ENCODE measurements at regions not wholly inside any gene's neighbourhood (a gene's known extent, or its start where the extent isn't known, plus 50 kb on each side); places are given as distances from the start of the nearest gene placed in this dataset.

DNA sequence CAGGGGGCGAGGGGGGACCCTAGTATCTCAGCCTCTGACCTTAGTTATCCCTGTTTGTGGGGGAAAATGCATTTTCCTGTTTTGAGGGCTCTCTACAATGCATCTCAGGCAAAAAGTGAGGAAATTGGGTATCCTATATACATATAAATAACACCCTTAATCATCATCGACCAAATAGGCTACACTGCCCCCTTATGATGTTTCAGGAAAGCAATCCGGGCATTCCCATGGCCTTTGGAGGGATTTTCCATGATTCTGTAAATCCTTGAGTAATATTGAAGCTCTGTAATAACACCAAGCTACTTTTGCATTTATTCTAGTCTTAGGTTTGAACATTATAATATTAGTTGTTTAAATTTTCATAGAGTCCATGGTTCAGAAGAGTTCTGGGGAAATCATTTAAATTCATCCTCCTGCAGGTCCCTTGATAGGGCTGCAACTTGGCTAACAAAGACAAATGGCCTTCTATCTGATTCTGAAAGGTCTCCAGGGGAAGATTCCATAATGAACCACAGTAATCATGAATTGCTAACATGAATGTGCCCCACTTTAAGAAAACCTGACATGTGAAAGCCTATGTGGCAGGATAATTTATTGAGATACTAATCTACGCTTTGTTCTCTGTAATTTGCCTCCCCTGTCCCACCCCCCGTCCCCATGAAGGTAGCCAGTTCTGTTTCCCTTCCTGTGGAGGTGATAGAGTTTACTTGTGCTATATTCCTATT lies 91.5 kb upstream of the SCOC start:
- no peak for DNase-seq (ENCODE audit: low read depth in 3 of 3)

DNA sequence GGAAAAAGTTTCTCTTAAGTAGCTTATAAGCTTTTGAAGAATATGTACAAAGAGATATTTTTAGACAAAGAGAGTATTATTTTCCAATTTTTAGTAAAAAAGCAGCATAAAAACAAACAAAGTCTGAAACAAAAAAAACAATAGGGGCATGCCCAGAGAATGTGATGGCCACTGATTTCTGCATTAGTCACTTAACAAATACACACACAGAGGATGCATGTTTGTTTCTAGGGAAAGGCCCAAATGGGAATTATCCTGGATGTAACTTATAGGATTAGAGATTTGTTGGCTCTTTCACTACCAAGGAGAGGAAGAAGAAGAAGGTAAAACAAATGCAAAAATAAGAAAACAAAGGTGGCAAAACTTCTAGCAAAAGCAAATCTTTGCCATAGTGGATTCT lies 95.9 kb upstream of the SCOC start:
- no peak for DNase-seq (ENCODE audit: low read depth in 3 of 3)

DNA sequence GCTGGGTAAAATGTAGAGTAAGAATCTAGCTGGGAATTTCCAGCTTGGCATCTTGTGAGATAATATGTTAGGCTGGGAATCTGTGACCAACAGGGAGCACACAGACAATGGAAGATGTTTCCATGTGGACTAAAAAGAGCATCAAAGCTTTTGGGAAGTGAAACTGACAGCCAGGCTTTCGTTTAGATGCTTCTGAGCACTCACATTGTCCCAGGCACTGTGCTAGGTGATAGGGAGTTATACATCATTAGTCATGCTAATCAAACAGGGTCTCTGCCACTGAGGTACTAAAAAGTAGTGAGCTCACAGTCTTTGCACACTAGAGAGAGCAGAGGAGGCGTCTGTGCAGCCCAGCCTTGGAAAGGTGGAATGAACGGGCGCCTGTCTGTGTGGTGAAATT lies 101.9 kb upstream of the SCOC start:
- DNase-seq (ENCODE audit: low read depth in 3 of 3) = no peak

- DNase-seq (ENCODE audit: low read depth in 3 of 3) = no peak
Measured at GRCh38 chr4:140269369-140269768, 104.1 kb upstream of the SCOC start.

DNA sequence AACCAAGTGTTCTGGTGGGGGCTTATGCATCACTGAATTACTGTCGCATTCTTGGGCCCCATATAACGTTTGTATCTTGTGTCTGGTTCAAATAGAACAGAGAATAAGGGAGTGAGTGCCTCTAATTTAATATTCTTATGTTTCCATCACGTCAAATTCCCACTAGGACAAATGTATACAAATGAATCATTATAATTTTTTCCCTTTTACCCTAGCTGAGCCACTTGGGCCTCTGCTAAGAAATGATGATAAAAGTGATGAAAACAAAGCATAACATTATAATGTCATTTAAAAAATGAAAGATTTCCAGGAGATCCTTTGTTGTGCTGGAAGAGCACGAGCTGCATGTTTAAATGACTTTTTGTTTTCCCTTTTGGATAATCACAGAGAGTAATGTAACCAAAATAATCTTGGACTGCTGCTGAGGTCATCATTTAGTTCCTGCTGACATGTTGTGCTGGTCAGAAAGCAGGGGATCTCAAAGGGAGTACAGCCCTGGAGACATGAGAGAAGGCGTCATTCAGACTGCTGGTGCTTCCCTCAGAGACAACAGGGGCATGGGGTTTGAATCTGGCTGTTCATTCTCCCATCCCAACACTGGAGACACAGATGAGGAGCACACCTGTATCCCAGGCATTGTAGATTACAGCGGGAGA lies 105.1 kb upstream of the SCOC start:
- DNase-seq (ENCODE audit: low read depth in 3 of 3) = no peak

DNA sequence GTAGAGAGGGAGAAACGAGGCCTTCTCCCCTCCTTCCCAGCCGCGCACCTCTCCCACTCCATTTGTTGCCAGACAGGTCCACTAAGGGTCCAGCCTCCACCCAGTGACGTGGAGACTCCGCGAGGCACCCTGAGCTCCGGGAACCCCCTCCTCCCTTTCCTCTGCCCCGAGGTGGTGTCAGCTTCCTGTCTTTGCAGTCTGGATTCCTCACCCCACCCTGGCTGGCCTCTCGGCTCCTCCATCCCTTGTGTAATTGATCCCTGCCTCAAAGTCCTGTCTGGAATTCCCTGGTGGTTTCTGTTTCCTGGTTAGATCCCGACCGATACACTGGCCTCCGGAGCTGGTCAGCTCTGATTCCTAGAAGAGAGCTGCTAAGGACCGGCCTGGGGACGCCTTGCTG lies 105.9 kb upstream of the SCOC start:
- no peak for DNase-seq (ENCODE audit: low read depth in 3 of 3)

- peak in 1 of 3 donors; percentile 22 for DNase-seq (ENCODE audit: low read depth in 3 of 3)
Measured at GRCh38 chr4:140266958-140267568, 106.4 kb upstream of the SCOC start.

GRCh38 chr4:140260227-140260626 lies 106.2 kb upstream of the MAML3 start:
- DNase-seq (ENCODE audit: low read depth in 3 of 3) = no peak

DNA sequence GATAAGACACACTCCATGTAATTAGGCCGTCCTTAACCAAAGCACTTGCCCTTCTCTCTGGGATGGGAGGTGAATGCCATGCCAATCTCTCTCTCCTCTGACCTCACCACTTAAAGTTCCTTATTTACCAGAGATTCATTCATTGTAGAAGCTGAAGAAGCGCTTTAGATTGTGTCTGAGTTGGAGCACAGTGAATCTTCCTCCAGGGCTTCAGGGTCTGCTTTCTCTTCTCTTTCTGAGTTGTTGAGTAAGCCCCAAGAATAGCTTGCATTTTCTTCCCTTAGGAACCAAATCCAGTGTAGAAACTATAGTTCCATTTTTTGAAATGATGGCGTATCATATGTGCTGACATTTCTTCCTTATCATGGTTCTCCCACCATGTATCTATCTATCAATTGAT lies 104.5 kb upstream of the MAML3 start:
- no peak for DNase-seq (ENCODE audit: low read depth in 3 of 3)

DNA sequence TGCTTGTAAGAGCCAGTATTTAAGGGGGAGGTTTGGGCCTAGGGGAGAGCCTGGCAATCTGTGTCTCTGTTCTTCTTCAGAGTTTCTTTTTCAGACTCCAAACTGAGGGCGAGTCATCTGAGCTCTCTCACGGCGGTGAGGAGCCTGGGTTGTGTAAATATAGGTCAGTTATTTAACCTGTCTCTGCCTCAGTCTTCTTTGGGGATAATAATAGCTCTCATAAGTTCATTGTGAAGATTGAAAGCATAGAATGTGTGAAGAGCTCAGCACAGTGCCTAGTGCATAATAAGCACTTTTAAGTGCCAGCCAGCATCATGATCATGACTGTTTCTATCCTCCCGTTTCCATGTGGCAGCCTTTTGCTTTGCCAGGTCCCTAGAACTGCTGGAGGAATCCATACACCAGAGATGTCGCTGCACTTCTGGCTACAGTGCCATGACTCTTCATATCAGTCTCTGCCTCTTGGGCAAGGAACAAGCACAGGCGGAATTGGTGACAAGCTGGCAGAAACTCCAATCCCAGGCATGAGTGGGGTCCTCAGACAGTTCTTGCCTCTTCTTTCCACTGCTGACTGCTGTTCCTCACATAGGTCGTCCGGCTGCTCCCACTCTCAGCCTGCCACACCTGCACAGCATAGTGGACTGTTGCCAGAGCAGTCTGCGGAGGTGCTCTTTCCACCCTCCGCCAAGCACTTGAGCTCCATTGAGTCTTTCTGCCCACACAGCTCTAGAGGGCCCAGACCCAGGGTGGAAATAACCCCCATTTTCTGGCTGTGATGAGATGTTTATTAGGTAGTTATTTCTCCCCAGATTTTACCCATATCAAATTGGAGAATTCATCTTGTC lies 103.7 kb upstream of the MAML3 start:
- DNase-seq (ENCODE audit: low read depth in 3 of 3) = no peak

GRCh38 chr4:140256941-140257340 lies 103.0 kb upstream of the MAML3 start:
- DNase-seq (ENCODE audit: low read depth in 3 of 3) = no peak

- DNase-seq (ENCODE audit: low read depth in 3 of 3) = no peak
Measured at GRCh38 chr4:140256335-140256734, 102.4 kb upstream of the MAML3 start.

- no peak for DNase-seq (ENCODE audit: low read depth in 3 of 3)
Measured at GRCh38 chr4:140255927-140256326, 101.9 kb upstream of the MAML3 start.

- no peak for DNase-seq (ENCODE audit: low read depth in 3 of 3)
Measured at GRCh38 chr4:140255467-140255866, 101.5 kb upstream of the MAML3 start.

- DNase-seq (ENCODE audit: low read depth in 3 of 3) = no peak
Measured at GRCh38 chr4:140254651-140255299, 100.8 kb upstream of the MAML3 start.

DNA sequence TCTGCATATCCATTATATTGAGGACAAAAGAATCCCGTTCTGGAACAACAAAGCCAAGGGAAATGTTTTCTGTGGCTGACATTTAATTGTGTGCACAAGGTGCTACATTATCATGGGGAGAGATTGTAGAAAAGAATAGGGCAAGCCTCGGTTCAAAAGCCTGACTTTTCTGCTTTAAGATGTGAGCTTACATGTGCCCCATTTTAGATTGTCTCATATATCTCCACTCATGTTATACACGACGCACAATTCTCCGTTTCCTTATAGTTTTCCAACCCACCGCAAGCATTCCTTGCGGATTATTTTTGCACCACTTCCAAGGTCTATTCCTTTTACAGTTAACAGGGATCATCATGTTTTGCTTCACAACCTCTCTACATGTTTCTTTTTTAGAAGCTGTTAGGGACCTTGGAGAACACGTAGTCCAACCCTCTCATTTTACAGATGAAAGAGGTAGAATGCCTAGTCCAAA lies 99.6 kb upstream of the MAML3 start:
- no peak for DNase-seq (ENCODE audit: low read depth in 3 of 3)

GRCh38 chr4:140252742-140253555 lies 99.0 kb upstream of the MAML3 start:
- DNase-seq (ENCODE audit: low read depth in 3 of 3) = peak in 1 of 3 donors; percentile 50

DNA sequence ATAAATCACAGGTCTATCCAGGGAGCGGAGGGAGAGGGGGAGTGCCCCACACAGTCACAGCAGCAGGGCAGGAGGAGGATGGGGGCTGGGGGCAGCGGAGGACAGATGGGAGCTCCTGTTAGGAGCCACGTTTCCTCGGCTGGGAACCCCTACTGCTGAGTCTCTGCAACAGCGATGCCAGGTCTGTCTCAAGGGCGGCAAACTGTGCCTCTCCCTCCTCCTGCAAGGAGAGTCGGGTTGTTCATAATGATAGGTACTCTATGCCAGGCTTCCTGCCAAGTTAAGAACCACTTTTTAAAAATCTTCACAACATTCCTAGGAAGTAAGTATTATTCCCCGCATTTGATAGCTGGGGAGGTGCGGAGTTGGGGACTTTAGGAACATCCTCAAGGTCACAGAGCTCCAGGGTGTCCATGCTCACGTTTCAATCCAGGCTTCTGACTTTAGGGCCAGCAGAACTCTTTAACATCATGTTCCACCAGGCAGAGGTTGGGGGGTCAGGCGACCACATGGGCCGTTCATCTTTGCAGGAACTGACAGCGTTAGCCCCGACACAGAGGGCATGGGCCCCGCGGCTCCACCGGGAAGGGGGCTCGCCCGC lies 98.3 kb upstream of the MAML3 start:
- no peak for DNase-seq (ENCODE audit: low read depth in 3 of 3)

DNA sequence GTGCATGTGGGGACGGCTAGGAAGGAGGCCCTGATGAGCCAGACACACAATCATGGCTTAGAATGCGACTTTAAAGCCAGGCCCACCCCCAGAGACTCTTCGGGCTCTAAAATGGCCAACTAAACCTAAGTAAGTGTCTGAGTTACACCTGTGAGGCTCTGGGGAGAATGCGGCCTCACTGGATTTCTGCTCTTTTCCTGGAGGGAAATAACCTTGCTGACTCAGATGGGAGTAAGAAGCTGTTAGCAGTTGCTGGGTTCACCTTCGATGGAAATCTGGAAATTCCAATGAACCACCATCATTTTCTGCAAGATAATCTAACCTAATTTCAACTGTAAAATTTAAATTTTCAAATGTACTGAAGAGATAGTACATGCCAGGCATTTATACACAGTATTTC lies 97.6 kb upstream of the MAML3 start:
- no peak for DNase-seq (ENCODE audit: low read depth in 3 of 3)

- DNase-seq (ENCODE audit: low read depth in 3 of 3) = no peak
Measured at GRCh38 chr4:140250989-140251552, 97.1 kb upstream of the MAML3 start.

Measured in stimulated activated CD4-positive, alpha-beta T cell treated with anti-CD3 and anti-CD28 coated beads, TNF-alpha, amount 100 ng/mL, for 48 hours (primary cell).